ENCODE measurements at regions not wholly inside any gene's neighbourhood (a gene's known extent, or its start where the extent isn't known, plus 50 kb on each side); places are given as distances from the start of the nearest gene placed in this dataset.
A peak's percentile ranks its signal among the peaks of the same experiment; 100 is the strongest.

DNA sequence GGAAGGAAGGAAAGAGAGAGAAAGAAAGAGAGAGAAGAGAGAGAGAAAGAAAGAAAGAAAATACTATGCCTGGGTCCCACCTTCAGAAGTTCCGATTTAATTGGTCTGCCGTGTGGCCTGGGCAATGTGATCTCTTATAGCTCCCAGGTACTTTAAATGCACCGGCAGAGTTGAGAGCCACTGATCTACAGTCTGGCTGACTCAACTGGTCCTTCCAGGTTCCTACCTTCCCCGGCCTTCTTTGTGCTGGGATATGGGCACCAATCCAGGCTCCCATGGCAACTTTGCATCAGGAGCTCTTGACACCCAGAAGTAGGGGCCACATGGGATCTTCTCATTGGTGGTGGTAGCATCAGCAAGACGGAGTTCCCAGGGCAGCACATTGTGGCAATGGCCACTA lies 186.5 kb upstream of the ATP6AP2 start:
- Histone ChIP-seq H3K4me3 (no peak overlapping the region), H3K27ac (no peak overlapping the region), H3K36me3 (no peaks in the 10 kb centered on the region), H3K27me3 (replicated peaks; ENCODE audit: insufficient read depth) (no peaks in the 10 kb centered on the region), H3K9me3 (no peaks in the 10 kb centered on the region), H3K4me1 (replicated peaks) (no peaks in the 10 kb centered on the region)
- WGBS, result 72% methylated on average over 3 of the region's 5 CpGs
- DNase-seq (ENCODE audit: low spot score), result peak; percentile 3
- TF ChIP-seq POLR2AphosphoS5 (IDR thresholded peaks at IDR 0.05), result no peak
- TF ChIP-seq, protein P1, sequence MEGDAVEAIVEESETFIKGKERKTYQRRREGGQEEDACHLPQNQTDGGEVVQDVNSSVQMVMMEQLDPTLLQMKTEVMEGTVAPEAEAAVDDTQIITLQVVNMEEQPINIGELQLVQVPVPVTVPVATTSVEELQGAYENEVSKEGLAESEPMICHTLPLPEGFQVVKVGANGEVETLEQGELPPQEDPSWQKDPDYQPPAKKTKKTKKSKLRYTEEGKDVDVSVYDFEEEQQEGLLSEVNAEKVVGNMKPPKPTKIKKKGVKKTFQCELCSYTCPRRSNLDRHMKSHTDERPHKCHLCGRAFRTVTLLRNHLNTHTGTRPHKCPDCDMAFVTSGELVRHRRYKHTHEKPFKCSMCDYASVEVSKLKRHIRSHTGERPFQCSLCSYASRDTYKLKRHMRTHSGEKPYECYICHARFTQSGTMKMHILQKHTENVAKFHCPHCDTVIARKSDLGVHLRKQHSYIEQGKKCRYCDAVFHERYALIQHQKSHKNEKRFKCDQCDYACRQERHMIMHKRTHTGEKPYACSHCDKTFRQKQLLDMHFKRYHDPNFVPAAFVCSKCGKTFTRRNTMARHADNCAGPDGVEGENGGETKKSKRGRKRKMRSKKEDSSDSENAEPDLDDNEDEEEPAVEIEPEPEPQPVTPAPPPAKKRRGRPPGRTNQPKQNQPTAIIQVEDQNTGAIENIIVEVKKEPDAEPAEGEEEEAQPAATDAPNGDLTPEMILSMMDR (IDR thresholded peaks at IDR 0.05), result no peak
- intact Hi-C loops (cut with DNase I), result no loop called here

DNA sequence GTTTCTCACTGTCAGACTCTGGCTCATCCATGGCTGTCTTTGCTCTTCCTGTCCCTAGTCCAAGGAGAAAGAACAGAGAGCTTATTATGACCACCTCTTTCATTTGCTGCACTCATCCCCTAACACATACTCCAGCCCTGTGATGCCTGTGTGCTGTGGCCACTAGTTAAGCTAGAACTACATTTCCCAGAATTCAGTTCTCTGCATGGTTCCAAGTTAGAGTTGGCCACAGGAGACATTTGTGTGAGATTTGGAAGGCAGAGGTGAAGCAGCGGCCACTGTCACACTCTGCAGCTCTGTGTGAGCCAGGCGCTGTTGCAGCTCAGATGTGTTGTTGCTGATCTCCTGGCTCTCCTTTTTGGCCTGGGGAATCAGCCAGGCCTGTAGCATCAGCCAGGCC lies 188.2 kb upstream of the ATP6AP2 start:
- intact Hi-C loops (cut with DNase I), result no loop called here
- Histone ChIP-seq H3K27me3 (replicated peaks; ENCODE audit: insufficient read depth) (no peaks in the 10 kb centered on the region), H3K36me3 (no peaks in the 10 kb centered on the region), H3K27ac (no peak overlapping the region), H3K4me1 (replicated peaks) (no peaks in the 10 kb centered on the region), H3K9me3 (no peaks in the 10 kb centered on the region), H3K4me3 (no peak overlapping the region)
- WGBS, result 60% methylated on average over 1 of the region's 2 CpGs
- no peak for TF ChIP-seq POLR2AphosphoS5 (IDR thresholded peaks at IDR 0.05)
- DNase-seq (ENCODE audit: low spot score), result no peak

DNA sequence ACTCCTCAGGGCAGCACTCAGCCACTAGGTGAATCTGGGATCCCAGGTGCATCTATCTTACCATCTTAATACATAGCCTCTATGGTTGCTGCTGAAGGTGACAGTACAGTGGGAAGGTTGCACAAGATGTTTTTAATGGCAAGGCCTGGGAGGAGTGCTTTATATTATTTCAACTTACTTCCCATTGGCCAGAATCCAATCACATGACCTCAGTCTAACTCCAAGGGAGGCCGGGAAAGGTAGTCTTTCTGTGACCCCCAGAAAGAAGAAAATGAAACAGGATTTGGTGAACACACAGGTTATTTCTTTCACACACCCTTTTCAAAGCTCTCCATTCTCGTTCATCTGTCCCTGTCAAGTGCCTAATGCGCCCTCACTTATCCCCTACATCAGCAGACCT lies 189.1 kb upstream of the ATP6AP2 start:
- Histone ChIP-seq H3K4me3 (no peak overlapping the region), H3K4me1 (replicated peaks) (no peaks in the 10 kb centered on the region), H3K27me3 (replicated peaks; ENCODE audit: insufficient read depth) (no peaks in the 10 kb centered on the region), H3K9me3 (no peaks in the 10 kb centered on the region), H3K36me3 (no peaks in the 10 kb centered on the region), H3K27ac (no peak overlapping the region)
- WGBS, result 57% methylated on average over 3 of the region's 3 CpGs
- intact Hi-C loops (cut with DNase I), result no loop called here
- no peak for TF ChIP-seq POLR2A (IDR thresholded peaks at IDR 0.05)
- TF ChIP-seq, protein P1 (IDR thresholded peaks at IDR 0.05), result no peak
- TF ChIP-seq POLR2AphosphoS5 (IDR thresholded peaks at IDR 0.05), result no peak
- DNase-seq (ENCODE audit: low spot score), result no peak

DNA sequence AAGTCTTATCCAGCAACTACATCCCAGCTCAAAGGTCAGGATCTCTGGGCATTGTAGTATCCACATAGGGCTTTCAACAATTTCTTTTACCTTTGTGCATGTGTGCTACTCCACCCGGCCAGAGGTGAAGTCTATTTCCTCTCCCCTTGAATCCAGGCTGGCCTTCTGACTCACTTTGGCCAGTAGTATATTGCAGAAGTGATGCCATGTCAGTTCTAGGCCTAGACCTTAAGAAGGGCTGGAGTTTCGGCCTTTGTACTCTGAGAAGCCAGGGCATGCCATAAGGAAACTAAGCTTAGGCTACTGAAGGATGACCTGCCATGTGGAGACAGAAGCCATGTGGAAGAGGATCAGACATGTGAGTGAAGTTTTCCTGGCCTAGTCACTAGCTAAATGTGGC lies 191.2 kb upstream of the ATP6AP2 start:
- no peak for DNase-seq (ENCODE audit: low spot score)
- Histone ChIP-seq H3K27me3 (replicated peaks; ENCODE audit: insufficient read depth) (no peaks in the 10 kb centered on the region), H3K27ac (no peak overlapping the region), H3K9me3 (no peaks in the 10 kb centered on the region), H3K36me3 (no peaks in the 10 kb centered on the region), H3K4me3 (no peak overlapping the region), H3K4me1 (replicated peaks) (no peaks in the 10 kb centered on the region)
- WGBS, result 94% methylated on average over 2 of the region's 2 CpGs
- TF ChIP-seq, protein P1 (IDR thresholded peaks at IDR 0.05), result no peak
- TF ChIP-seq POLR2A (IDR thresholded peaks at IDR 0.05) (no peak), POLR2AphosphoS5 (IDR thresholded peaks at IDR 0.05) (no peak)
- intact Hi-C loops (cut with DNase I), result no loop called here

DNA sequence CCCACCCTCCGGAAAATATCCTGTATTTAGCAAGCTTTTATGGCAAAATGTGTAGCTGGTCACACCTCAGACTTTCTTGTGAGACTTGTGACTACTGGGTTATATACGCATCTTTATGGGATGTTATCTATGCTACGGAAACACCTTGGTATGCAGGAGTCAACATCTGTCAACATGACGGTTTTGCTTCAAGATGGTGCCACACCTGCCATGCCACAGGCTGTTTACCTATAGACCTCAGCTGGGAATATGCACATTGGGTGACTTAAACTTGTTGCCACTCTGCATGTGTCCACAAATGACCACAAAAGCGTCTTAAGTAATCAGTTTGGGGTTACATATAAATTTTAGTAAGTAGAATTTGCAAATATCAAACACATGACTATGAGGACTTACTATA lies 192.3 kb upstream of the ATP6AP2 start:
- no peaks in the 10 kb centered on the region for H3K36me3 ChIP-seq
- no peaks in the 10 kb centered on the region for H3K9me3 ChIP-seq
- H3K4me3 ChIP-seq, result no peak overlapping the region
- 68% methylated on average over 5 of the region's 5 CpGs for WGBS
- H3K27me3 ChIP-seq (replicated peaks; ENCODE audit: insufficient read depth), result no peaks in the 10 kb centered on the region
- no peak overlapping the region for H3K27ac ChIP-seq
- DNase-seq (ENCODE audit: low spot score), result no peak
- intact Hi-C loops (cut with DNase I), result no loop called here
- no peak for TF ChIP-seq POLR2AphosphoS5 (IDR thresholded peaks at IDR 0.05)
- no peak for TF ChIP-seq POLR2A (IDR thresholded peaks at IDR 0.05)
- TF ChIP-seq, protein P1 (IDR thresholded peaks at IDR 0.05), result no peak
- H3K4me1 ChIP-seq (replicated peaks), result no peaks in the 10 kb centered on the region
